ENCODE measurements at regions not wholly inside any gene's neighbourhood (a gene's known extent, or its start where the extent isn't known, plus 50 kb on each side); places are given as distances from the start of the nearest gene placed in this dataset.

- H3K18ac ChIP-seq (ENCODE audit: insufficient read length, low read depth, low read length) = no peak overlapping the region
- TF ChIP-seq CTCF (conservative IDR thresholded peaks at IDR 0.05) = no peak
- H2AFZ ChIP-seq (ENCODE audit: low read length) = no peak overlapping the region
- no peak for DNase-seq
- no peak overlapping the region for H3K9ac ChIP-seq (ENCODE audit: extremely low read depth, insufficient read length, low read length)
- no peak overlapping the region for H4K91ac ChIP-seq (ENCODE audit: insufficient read length, low read depth, low read length)
- H3K4me1 Mint-ChIP-seq = peaks cover 4% of the 10 kb centered on the region in 2 experiments; a peak in 3 of 4 replicates
- H4K20me1 ChIP-seq (ENCODE audit: control insufficient read depth, insufficient read depth, insufficient read length) = no peaks in the 10 kb centered on the region
- H3T11ph ChIP-seq (ENCODE audit: low read length) = no peak overlapping the region
- H3K27me3 Mint-ChIP-seq (ENCODE audit: low read depth) = peaks cover 43% of the 10 kb centered on the region
- no peak overlapping the region for H2BK120ac ChIP-seq (ENCODE audit: low read depth, low read length, poor library complexity, severe bottlenecking)
- no peak overlapping the region for H4K8ac ChIP-seq (replicated peaks; ENCODE audit: insufficient read length, low read depth, low read length)
- H2BK20ac ChIP-seq (ENCODE audit: low read depth, low read length, poor library complexity, severe bottlenecking) = no peak overlapping the region
- no peaks in the 10 kb centered on the region for H3K36me3 Mint-ChIP-seq (ENCODE audit: insufficient read depth in 1 of 3, low read depth in 3 of 3)
- no CpG with 5 or more reads among the region's 2 CpGs for WGBS (ENCODE audit: extremely low coverage, insufficient read length, low lambda C conversion rate)
- no peak overlapping the region for H3K23ac ChIP-seq (ENCODE audit: insufficient read length, low read depth, low read length)
- no peak overlapping the region for H3K56ac ChIP-seq (ENCODE audit: insufficient read length, low read depth, low read length)
- H3K27ac ChIP-seq (ENCODE audit: insufficient read length, low read depth, low read length) = no peak overlapping the region
- no peak overlapping the region for H3K14ac ChIP-seq (ENCODE audit: insufficient read depth, low read length)
- no peak overlapping the region for H4K5ac ChIP-seq (ENCODE audit: insufficient read length, low read depth, low read length)
- H3K4me3 Mint-ChIP-seq = no peak overlapping the region
- peaks cover 2% of the 10 kb centered on the region; the same call in 1 of the 2 replicates for H3K4me1 ChIP-seq (ENCODE audit: insufficient read depth, low read length)
- H3K23me2 ChIP-seq (ENCODE audit: insufficient read length, low read depth, low read length, poor library complexity, severe bottlenecking) = no peaks in the 10 kb centered on the region
- H3K79me1 ChIP-seq (ENCODE audit: insufficient read depth, low read depth, low read length, poor library complexity, severe bottlenecking) = no peaks in the 10 kb centered on the region
- H3K4me2 ChIP-seq (ENCODE audit: insufficient read depth, insufficient read length, low read length) = no peak overlapping the region
- H3K27me3 ChIP-seq (ENCODE audit: insufficient read depth, low read length) = no peaks in the 10 kb centered on the region
- H3K4ac ChIP-seq (ENCODE audit: low read depth, low read length) = no peak overlapping the region
- H2BK15ac ChIP-seq (ENCODE audit: low read depth, low read length) = no peak overlapping the region
- no peaks in the 10 kb centered on the region for H3K9me3 Mint-ChIP-seq
- H2BK5ac ChIP-seq (ENCODE audit: insufficient read length, low read length) = no peak overlapping the region
- H2BK12ac ChIP-seq (ENCODE audit: insufficient read length, low read depth, low read length) = no peak overlapping the region
- no peaks in the 10 kb centered on the region for H3K9me3 ChIP-seq (ENCODE audit: control insufficient read depth, low read depth, low read length)
- no peak overlapping the region for H2AK5ac ChIP-seq (ENCODE audit: insufficient read length, low read length)
- H3K79me2 ChIP-seq (ENCODE audit: insufficient read depth, low read length) = no peaks in the 10 kb centered on the region
- no peak overlapping the region for H3K27ac Mint-ChIP-seq
Measured at GRCh38 chr3:15152184-15152583, 53.2 kb upstream of the RBSN start.
